ENCODE measurements at regions not wholly inside any gene's neighbourhood (a gene's known extent, or its start where the extent isn't known, plus 50 kb on each side); places are given as distances from the start of the nearest gene placed in this dataset.
A peak's percentile ranks its signal among the peaks of the same experiment; 100 is the strongest.

DNA sequence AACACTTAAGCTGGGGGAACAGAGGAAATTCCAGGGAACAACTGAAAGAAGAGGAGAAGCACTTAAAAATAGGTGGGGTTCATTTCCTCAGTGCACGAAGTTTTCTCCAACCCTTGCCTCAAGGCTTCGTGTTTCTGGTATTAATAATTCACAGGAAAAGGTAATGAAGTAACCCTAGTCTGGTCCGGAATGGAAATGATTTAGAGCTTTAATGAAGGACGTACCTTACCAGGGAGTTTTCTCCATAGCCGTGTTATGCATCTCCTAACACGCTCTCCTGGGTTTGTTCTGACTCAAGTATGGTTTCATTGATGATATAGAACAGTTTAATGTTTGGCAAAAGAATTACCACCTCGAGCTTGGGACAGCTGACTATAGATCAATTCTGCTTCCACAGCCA lies 214.2 kb downstream of the MTX2 start:
- H3K4me3 ChIP-seq (ENCODE audit: low read depth in 1 of 2, low read length in 2 of 2): no peak overlapping the region
- no peaks in the 10 kb centered on the region for H3K36me3 ChIP-seq (ENCODE audit: control insufficient read depth in 1 of 2, insufficient read depth in 2 of 2, low read length in 2 of 2)
- no peak overlapping the region for H3K27ac ChIP-seq (ENCODE audit: low read depth, low read length)
- H3K27me3 ChIP-seq (ENCODE audit: control insufficient read depth in 1 of 2, insufficient read depth in 2 of 2, low read length in 2 of 2): peaks cover 5 to 6% of the 10 kb centered on the region in 2 donors
- no peaks in the 10 kb centered on the region for H3K4me1 ChIP-seq (ENCODE audit: control insufficient read depth in 1 of 2, insufficient read depth in 2 of 2, low read length in 2 of 2)
- H3K9ac ChIP-seq (ENCODE audit: low read depth in 1 of 2, low read length in 2 of 2): no peak overlapping the region
- no peaks in the 10 kb centered on the region for H3K9me3 ChIP-seq (ENCODE audit: control insufficient read depth in 1 of 2, low read length in 2 of 2)

DNA sequence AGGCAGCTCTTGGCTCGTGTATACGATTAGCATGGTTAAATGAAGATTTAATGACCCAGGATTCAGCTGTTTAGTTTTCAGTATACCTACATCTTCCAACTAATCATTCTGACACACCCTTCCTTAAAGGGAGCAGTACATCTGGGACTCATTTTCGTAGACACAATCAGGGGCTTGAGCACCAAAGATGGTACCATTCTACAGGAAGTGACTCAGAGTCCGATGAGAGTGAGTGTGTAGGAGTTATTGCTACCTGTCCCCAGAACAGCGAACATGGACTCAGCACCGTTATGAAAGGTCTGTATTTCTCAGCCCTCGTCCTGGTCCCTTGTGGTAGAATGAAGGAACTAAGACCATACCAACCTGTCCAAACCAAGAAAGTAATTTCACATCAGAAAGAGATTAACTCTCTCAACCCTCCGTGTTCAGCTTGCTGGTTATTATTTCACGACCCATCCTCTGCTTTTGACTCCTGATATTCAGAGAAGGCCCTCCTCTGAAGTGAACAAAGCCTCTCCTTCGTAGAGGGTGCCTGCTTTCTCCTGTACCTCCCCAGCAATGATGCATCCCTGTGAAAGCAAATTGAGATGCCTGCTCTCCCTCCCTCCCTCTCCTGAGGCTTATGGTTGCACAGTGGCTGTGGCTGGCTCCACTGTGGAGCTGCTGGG lies 214.8 kb downstream of the MTX2 start:
- no peaks in the 10 kb centered on the region for H3K4me1 ChIP-seq (ENCODE audit: control insufficient read depth in 1 of 2, insufficient read depth in 2 of 2, low read length in 2 of 2)
- H3K9me3 ChIP-seq (ENCODE audit: control insufficient read depth in 1 of 2, low read length in 2 of 2): no peaks in the 10 kb centered on the region
- H3K27ac ChIP-seq (ENCODE audit: low read depth, low read length): no peak overlapping the region
- no peak overlapping the region for H3K4me3 ChIP-seq (ENCODE audit: low read depth in 1 of 2, low read length in 2 of 2)
- H3K9ac ChIP-seq (ENCODE audit: low read depth in 1 of 2, low read length in 2 of 2): no peak overlapping the region
- no peaks in the 10 kb centered on the region for H3K36me3 ChIP-seq (ENCODE audit: control insufficient read depth in 1 of 2, insufficient read depth in 2 of 2, low read length in 2 of 2)
- H3K27me3 ChIP-seq (ENCODE audit: control insufficient read depth in 1 of 2, insufficient read depth in 2 of 2, low read length in 2 of 2): peaks cover 5 to 6% of the 10 kb centered on the region in 2 donors

DNA sequence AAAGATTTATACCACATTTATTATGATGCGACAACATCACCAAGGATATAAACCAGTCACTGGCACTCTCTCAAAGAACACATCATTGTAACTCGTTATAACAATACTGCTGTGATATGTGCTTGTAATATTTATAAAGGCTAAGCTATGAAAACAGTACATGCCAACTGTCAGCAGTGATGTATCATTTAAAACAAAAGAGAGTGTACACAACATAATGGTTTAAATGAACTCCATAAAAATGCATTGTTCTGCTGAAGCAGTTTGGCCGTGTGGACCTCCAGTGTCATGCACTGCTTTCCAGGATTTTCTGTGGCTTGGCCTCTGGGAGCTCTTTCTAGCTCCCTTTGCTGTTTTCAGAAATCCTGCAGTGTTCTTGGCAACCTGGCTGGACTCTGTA lies 215.6 kb downstream of the MTX2 start:
- peaks cover 5 to 9% of the 10 kb centered on the region in 2 donors for H3K27me3 ChIP-seq (ENCODE audit: control insufficient read depth in 1 of 2, insufficient read depth in 2 of 2, low read length in 2 of 2)
- H3K9ac ChIP-seq (ENCODE audit: low read depth in 1 of 2, low read length in 2 of 2): no peak overlapping the region
- H3K4me1 ChIP-seq (ENCODE audit: control insufficient read depth in 1 of 2, insufficient read depth in 2 of 2, low read length in 2 of 2): no peaks in the 10 kb centered on the region
- H3K36me3 ChIP-seq (ENCODE audit: control insufficient read depth in 1 of 2, insufficient read depth in 2 of 2, low read length in 2 of 2): no peaks in the 10 kb centered on the region
- H3K4me3 ChIP-seq (ENCODE audit: low read depth in 1 of 2, low read length in 2 of 2): no peak overlapping the region
- H3K9me3 ChIP-seq (ENCODE audit: control insufficient read depth in 1 of 2, low read length in 2 of 2): no peaks in the 10 kb centered on the region
- no peak overlapping the region for H3K27ac ChIP-seq (ENCODE audit: low read depth, low read length)

- Histone ChIP-seq H3K9ac (ENCODE audit: low read depth in 1 of 2, low read length in 2 of 2) (no peak overlapping the region), H3K9me3 (ENCODE audit: control insufficient read depth in 1 of 2, low read length in 2 of 2) (no peaks in the 10 kb centered on the region), H3K27me3 (ENCODE audit: control insufficient read depth in 1 of 2, insufficient read depth in 2 of 2, low read length in 2 of 2) (peaks cover 8 to 18% of the 10 kb centered on the region in 2 donors), H3K27ac (ENCODE audit: low read depth, low read length) (no peak overlapping the region), H3K36me3 (ENCODE audit: control insufficient read depth in 1 of 2, insufficient read depth in 2 of 2, low read length in 2 of 2) (no peaks in the 10 kb centered on the region), H3K4me3 (ENCODE audit: low read depth in 1 of 2, low read length in 2 of 2) (no peak overlapping the region), H3K4me1 (ENCODE audit: control insufficient read depth in 1 of 2, insufficient read depth in 2 of 2, low read length in 2 of 2) (no peaks in the 10 kb centered on the region)
These were observed 219.2 kb downstream of the MTX2 start for GRCh38 chr2:176488431-176488830.

GRCh38 chr2:176490061-176490861 lies 221.0 kb downstream of the MTX2 start:
- Histone ChIP-seq H3K4me1 (ENCODE audit: control insufficient read depth in 1 of 2, insufficient read depth in 2 of 2, low read length in 2 of 2) (no peaks in the 10 kb centered on the region), H3K27ac (ENCODE audit: low read depth, low read length) (peak overlapping the region; percentile 55), H3K36me3 (ENCODE audit: control insufficient read depth in 1 of 2, insufficient read depth in 2 of 2, low read length in 2 of 2) (no peaks in the 10 kb centered on the region), H3K4me3 (ENCODE audit: low read depth in 1 of 2, low read length in 2 of 2) (no peak overlapping the region), H3K9me3 (ENCODE audit: control insufficient read depth in 1 of 2, low read length in 2 of 2) (no peaks in the 10 kb centered on the region), H3K27me3 (ENCODE audit: control insufficient read depth in 1 of 2, insufficient read depth in 2 of 2, low read length in 2 of 2) (peaks cover 8 to 18% of the 10 kb centered on the region in 2 donors), H3K9ac (ENCODE audit: low read depth in 1 of 2, low read length in 2 of 2) (no peak overlapping the region)

DNA sequence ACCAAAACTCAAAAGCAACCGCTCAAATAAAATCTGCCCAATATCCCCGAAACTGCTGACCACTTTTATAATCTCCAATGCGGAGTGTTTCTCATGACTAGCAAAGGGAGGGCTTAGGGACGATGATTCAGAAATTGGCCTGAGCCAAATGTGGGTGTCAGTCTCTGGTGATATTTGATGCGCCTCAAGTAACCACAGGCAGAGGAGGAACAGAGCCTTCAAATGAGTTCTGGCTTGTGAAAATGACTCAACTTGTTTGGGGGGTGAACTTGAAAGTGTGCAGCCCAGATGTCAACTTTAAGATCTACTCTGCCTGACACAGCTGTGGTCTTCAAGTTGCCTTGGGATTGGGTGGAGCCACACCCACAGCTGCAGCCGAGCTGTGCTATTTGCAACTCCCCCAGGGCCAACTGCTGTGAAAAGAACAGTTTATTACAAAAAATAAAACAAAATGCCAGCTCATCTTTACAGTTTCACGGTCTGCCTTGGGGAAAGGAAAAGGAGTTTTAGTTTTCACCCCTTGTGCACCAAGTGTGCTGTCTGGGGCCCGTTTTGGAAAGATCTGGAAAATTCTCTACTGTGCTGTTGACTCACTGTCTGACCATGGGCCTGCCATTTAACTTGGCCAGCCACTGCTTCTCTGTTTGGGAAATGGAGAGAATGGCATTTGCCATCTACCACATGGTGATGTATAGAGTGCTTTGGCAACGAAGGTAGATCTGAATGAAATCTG lies 222.1 kb downstream of the MTX2 start:
- H3K36me3 ChIP-seq (ENCODE audit: control insufficient read depth in 1 of 2, insufficient read depth in 2 of 2, low read length in 2 of 2): no peaks in the 10 kb centered on the region
- no peak overlapping the region for H3K4me3 ChIP-seq (ENCODE audit: low read depth in 1 of 2, low read length in 2 of 2)
- no peak overlapping the region for H3K9ac ChIP-seq (ENCODE audit: low read depth in 1 of 2, low read length in 2 of 2)
- peaks cover 3 to 18% of the 10 kb centered on the region in 2 donors for H3K27me3 ChIP-seq (ENCODE audit: control insufficient read depth in 1 of 2, insufficient read depth in 2 of 2, low read length in 2 of 2)
- no peaks in the 10 kb centered on the region for H3K4me1 ChIP-seq (ENCODE audit: control insufficient read depth in 1 of 2, insufficient read depth in 2 of 2, low read length in 2 of 2)
- H3K27ac ChIP-seq (ENCODE audit: low read depth, low read length): no peak overlapping the region
- H3K9me3 ChIP-seq (ENCODE audit: control insufficient read depth in 1 of 2, low read length in 2 of 2): no peaks in the 10 kb centered on the region

DNA sequence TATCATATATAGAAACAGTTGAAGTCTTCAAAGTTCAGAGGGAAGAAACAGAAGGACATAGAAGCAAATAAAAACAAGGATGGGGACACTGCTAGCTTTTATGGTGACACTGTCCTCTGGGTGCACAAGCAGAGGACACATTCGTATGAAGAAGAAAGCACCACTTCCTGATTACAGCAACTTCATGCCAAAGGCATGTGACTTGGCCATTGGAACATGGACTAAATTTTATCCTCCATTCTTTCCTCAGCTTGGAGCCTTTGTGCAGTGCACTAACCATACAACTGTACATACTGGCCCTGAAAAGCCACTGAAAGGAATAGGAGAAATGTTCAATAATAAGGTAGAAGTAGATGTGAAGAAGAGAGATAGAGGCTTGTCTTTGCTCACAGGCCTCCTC lies 223.3 kb downstream of the MTX2 start:
- Histone ChIP-seq H3K36me3 (ENCODE audit: control insufficient read depth in 1 of 2, insufficient read depth in 2 of 2, low read length in 2 of 2) (no peaks in the 10 kb centered on the region), H3K4me3 (ENCODE audit: low read depth in 1 of 2, low read length in 2 of 2) (no peak overlapping the region), H3K4me1 (ENCODE audit: control insufficient read depth in 1 of 2, insufficient read depth in 2 of 2, low read length in 2 of 2) (no peaks in the 10 kb centered on the region), H3K27ac (ENCODE audit: low read depth, low read length) (no peak overlapping the region), H3K27me3 (ENCODE audit: control insufficient read depth in 1 of 2, insufficient read depth in 2 of 2, low read length in 2 of 2) (peaks cover 3 to 18% of the 10 kb centered on the region in 2 donors), H3K9me3 (ENCODE audit: control insufficient read depth in 1 of 2, low read length in 2 of 2) (no peaks in the 10 kb centered on the region), H3K9ac (ENCODE audit: low read depth in 1 of 2, low read length in 2 of 2) (no peak overlapping the region)

GRCh38 chr2:176493226-176493825 lies 224.1 kb downstream of the MTX2 start:
- Histone ChIP-seq H3K4me1 (ENCODE audit: control insufficient read depth in 1 of 2, insufficient read depth in 2 of 2, low read length in 2 of 2) (no peaks in the 10 kb centered on the region), H3K36me3 (ENCODE audit: control insufficient read depth in 1 of 2, insufficient read depth in 2 of 2, low read length in 2 of 2) (no peaks in the 10 kb centered on the region), H3K27me3 (ENCODE audit: control insufficient read depth in 1 of 2, insufficient read depth in 2 of 2, low read length in 2 of 2) (peaks cover 3 to 18% of the 10 kb centered on the region in 2 donors), H3K27ac (ENCODE audit: low read depth, low read length) (no peak overlapping the region), H3K4me3 (ENCODE audit: low read depth in 1 of 2, low read length in 2 of 2) (no peak overlapping the region), H3K9ac (ENCODE audit: low read depth in 1 of 2, low read length in 2 of 2) (no peak overlapping the region), H3K9me3 (ENCODE audit: control insufficient read depth in 1 of 2, low read length in 2 of 2) (no peaks in the 10 kb centered on the region)

GRCh38 chr2:176493909-176494308 lies 224.7 kb downstream of the MTX2 start:
- H3K36me3 ChIP-seq (ENCODE audit: control insufficient read depth in 1 of 2, insufficient read depth in 2 of 2, low read length in 2 of 2): no peaks in the 10 kb centered on the region
- H3K9me3 ChIP-seq (ENCODE audit: control insufficient read depth in 1 of 2, low read length in 2 of 2): no peaks in the 10 kb centered on the region
- peaks cover 3 to 18% of the 10 kb centered on the region in 2 donors for H3K27me3 ChIP-seq (ENCODE audit: control insufficient read depth in 1 of 2, insufficient read depth in 2 of 2, low read length in 2 of 2)
- no peak overlapping the region for H3K4me3 ChIP-seq (ENCODE audit: low read depth in 1 of 2, low read length in 2 of 2)
- no peak overlapping the region for H3K9ac ChIP-seq (ENCODE audit: low read depth in 1 of 2, low read length in 2 of 2)
- no peak overlapping the region for H3K27ac ChIP-seq (ENCODE audit: low read depth, low read length)
- H3K4me1 ChIP-seq (ENCODE audit: control insufficient read depth in 1 of 2, insufficient read depth in 2 of 2, low read length in 2 of 2): no peaks in the 10 kb centered on the region

DNA sequence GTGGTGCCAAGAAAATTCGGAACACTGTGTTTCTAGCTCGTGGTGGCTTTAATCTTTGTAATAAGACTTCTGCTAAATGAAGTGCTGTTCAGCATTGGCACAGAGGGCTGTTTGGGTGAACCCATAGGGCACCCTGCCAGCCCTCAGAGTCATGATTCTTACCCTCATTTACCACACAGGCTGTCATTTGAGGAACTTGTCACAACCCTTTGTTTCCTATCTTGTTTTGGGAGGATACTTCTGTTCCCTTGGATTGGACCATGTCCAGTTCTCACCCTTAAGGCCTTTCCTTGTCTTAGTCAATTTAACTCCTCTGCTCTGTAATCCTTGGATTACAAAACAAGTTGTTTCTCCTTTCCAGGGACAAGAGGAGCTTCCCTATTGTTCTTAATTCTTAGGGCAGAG lies 225.7 kb downstream of the MTX2 start:
- Histone ChIP-seq H3K9ac (ENCODE audit: low read depth in 1 of 2, low read length in 2 of 2) (no peak overlapping the region), H3K9me3 (ENCODE audit: control insufficient read depth in 1 of 2, low read length in 2 of 2) (no peaks in the 10 kb centered on the region), H3K36me3 (ENCODE audit: control insufficient read depth in 1 of 2, insufficient read depth in 2 of 2, low read length in 2 of 2) (no peaks in the 10 kb centered on the region), H3K4me3 (ENCODE audit: low read depth in 1 of 2, low read length in 2 of 2) (no peak overlapping the region), H3K27me3 (ENCODE audit: control insufficient read depth in 1 of 2, insufficient read depth in 2 of 2, low read length in 2 of 2) (peaks cover 3 to 13% of the 10 kb centered on the region in 2 donors), H3K27ac (ENCODE audit: low read depth, low read length) (no peak overlapping the region), H3K4me1 (ENCODE audit: control insufficient read depth in 1 of 2, insufficient read depth in 2 of 2, low read length in 2 of 2) (no peaks in the 10 kb centered on the region)

Data from duodenal mucosa (tissue), 2 donors.